GM12892 (cell line): ENCODE measurements at regions not wholly inside any gene's neighbourhood (a gene's known extent, or its start where the extent isn't known, plus 50 kb on each side); places are given as distances from the start of the nearest gene placed in this dataset.
"Not testable (repeated sequence)": the region's sequence is repeated elsewhere in the genome, so short reads cannot be mapped to it uniquely, and the experiment has no call there.

Experiments
- DNase-seq: peaks from one replicate; pipeline ENCODE4 v3.0.0; 2011; ENCODE audit not compliant: insufficient read length
- FAIRE-seq: peaks from 2 replicates; lab custom pipeline; 2011; peaks lifted over from hg19 to GRCh38; lab: Jason Lieb, UNC
- POLR2A ChIP-seq: IDR thresholded peaks from 2 replicates; pipeline ENCODE4 v1.6.1; 2011; ENCODE audit warnings: low read depth, low read length, control low read depth
- POLR2AphosphoS5 ChIP-seq: IDR thresholded peaks from 2 replicates; pipeline ENCODE4 v1.6.1; 2011; ENCODE audit warnings: low read depth, low read length, control low read depth
- TAF1 ChIP-seq: IDR thresholded peaks from 2 replicates; pipeline ENCODE4 v1.6.1; 2011; ENCODE audit warnings: low read depth, mild to moderate bottlenecking, control low read depth, low read length, borderline replicate concordance

DNA sequence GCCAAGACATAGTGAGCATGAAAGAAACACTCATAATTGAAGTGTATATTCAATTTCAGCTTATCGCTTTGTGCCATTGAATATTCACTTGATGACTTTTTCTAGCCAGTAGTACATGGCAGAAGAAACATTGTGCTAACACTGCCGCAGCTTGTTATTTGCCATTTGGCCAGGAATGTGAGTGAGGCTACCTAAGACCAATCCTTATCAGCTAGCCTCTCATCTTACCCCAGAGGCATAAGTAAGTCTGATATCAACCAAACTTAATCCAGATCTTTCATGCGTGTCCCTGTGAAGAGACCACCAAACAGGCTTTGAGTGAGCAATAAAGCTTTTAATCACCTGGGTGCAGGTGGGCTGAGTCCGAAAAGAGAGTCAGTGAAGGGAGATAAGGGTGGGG, 586.0 kb upstream of the MBL2 start:
- no peak for TF ChIP-seq POLR2AphosphoS5
- no peak for TF ChIP-seq TAF1
- no peak for TF ChIP-seq POLR2A
- no peak for DNase-seq
- FAIRE-seq, result no peak

DNA sequence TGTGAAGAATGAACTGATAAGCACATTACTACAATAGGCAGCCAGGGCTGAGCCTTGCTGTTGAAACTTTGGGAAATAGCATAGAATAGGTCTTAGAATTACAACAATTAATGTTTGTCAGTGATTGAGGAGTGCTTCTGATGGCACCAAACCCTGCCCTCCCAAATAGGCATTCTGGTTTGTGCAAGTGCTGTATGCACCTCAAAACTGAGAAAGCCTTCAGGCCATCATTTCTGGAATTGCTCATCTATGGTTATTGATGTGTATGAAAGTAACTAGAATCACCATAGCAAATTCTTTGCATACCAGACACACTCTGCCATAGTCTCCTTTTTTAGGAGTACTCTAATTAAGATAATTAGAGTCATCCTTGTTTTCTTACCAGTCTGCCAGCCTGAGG, 585.0 kb upstream of the MBL2 start:
- FAIRE-seq, result no peak
- DNase-seq, result no peak
- TF ChIP-seq POLR2AphosphoS5, result no peak
- no peak for TF ChIP-seq TAF1
- no peak for TF ChIP-seq POLR2A

DNA sequence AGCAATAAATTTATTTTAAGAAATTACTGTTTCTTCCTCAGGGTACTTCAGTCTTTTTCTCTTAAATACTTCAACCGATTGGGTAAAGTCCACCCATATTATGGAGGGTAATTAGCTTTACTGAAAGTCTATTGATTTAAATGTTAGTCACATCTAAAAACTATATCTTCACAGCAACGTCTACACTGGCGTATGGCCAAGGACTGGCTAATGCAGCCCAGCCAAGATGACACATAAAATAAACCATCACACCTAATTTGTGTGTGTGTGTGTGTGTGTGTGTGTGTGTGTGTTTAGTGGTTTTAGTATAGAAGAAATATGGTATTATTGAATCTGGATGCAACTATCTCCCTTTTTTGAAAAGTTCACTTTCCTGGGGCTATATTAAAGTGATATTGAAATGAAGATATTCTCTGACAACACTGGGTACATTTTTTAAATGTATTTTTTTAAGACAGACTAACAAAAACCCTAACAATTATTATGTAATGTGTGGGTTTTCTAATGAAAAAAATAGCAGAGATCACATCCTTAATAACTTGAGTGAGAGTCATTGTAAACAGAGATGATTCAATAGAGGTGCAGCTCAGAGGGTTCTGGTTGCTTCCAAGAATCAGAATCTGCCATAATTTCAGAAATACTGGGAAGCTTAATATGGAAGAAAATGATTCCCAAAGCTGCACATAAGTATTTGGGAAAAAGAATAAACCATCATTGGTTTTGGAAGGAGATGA, 584.2 kb upstream of the MBL2 start:
- FAIRE-seq (no peak), DNase-seq (no peak)
- TF ChIP-seq POLR2AphosphoS5 (no peak), POLR2A (no peak), TAF1 (no peak)

DNA sequence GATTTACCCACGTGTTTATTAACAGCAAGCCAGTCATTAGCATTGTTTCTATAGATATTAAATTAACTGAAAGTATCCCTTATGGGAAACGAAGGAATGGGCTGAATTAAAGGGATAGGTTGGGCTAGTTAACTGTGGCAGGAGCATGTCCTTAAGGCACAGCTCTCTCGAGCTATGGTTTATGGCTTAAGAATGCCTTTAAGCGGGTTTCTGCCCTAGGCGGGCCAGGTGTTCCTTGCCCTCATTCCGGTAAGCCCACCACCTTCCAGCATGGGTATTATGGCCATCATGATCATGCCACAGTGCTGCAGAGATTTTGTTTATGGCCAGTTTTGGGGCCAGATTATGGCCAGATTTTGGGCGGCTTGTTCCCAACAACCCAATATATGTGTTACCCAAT, 569.9 kb upstream of the MBL2 start:
- not testable (repeated sequence) for DNase-seq, FAIRE-seq

DNA sequence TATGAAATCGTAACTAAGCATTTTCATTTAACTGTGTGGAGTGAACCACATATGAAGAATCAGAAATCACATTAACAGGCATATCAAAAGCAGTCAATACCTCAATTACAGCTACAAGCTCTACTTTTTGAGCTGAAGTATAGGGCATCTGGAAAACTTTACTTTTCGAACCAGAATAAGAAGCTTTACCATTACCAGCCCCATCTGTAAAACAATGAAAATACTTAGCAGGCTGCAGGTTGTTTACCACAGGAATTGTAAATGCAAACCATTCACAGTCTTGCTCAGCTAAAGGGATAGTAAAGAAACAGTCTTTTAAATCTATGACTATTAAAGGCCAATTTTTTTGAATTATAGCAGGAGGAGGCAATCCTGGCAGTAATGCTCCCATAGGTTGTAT, 565.6 kb upstream of the MBL2 start:
- not testable (repeated sequence) for FAIRE-seq, DNase-seq

DNA sequence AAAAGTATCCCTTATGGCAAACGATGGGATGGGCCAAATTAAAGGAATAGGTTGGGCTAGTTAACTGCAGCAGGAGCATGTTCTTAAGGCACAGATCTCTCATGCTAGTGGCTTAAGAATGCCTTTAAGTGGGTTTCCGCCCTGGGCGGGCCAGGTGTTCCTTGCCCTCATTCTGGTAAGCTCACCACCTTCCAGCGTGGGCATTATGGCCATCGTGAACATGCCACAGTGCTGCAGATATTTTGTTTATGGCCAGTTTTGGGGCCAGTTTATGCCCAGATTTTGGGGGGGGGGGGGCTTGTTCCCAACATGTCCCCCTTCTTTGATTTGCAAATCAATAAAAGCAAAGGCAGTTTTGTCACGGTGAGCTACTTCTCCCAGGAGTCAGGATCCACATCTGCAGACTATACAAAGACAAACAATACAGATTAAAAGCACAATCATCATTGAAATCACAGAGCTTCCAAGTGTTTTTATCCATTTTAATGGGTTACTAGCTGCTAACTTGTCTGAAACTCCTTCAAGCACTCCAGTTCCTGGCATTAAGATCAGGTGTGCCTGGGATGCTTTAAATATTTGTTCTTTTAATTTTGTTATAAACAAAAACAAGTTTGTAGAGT, 563.3 kb upstream of the MBL2 start:
- not testable (repeated sequence) for FAIRE-seq, DNase-seq

DNA sequence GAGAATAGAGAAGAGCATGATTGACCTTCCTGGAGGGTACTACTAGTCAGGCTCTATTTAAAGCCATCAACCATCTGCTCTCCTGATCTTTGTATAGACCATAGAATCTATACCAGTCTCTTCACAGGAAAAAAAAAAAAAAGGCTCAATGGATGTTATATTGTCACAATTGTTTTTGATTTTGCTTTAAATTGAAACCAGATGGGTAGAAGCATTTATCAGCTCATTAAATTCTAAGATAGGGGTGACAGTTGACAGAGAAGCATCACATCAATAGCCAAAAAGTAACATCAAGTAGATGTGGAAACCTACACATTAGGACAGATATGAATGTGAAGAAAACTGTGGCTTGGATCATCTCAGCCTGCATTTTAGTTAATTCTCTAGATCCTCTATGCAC, 558.9 kb upstream of the MBL2 start:
- no peak for FAIRE-seq
- TF ChIP-seq POLR2A, result no peak
- TF ChIP-seq POLR2AphosphoS5, result no peak
- no peak for TF ChIP-seq TAF1

DNA sequence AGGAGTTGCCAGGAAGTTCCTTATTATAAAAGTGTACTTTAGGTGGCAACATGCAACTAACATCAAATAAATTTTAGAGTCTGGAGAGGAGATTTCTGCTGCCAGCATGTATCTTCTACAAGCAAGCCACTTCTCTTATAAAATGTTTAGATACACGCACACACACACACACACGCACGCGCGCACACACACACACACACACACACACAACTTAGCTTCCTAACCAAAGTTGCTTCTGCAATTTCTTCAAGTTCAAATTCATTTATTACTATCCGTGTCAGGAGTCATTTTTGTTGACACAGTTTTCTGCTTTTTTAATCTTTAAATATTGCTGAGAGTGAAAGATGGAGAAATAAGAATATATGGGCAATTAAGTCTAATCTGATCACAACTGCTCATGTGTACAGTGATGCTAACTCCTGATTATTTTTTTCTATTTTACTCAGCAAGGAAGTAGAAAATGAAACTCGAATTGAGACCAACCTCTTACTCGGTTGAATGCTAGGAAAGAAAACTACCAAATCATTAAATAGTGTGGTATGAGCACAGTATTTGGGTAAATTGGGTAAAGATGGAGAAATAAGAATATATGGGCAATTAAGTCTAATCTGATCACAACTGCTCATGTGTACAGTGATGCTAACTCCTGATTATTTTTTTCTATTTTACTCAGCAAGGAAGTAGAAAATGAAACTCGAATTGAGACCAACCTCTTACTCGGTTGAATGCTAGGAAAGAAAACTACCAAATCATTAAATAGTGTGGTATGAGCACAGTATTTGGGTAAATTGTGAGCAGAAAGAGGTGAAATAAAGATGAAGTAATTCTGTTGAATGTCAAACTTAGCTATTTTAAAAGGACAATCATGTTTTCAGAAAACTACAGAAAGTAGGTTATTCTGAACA, 554.1 kb upstream of the MBL2 start:
- FAIRE-seq, DNase-seq: not testable (repeated sequence)

More for the DNA sequence above, 558.9 kb upstream of the MBL2 start:
- DNase-seq, result no peak

DNA sequence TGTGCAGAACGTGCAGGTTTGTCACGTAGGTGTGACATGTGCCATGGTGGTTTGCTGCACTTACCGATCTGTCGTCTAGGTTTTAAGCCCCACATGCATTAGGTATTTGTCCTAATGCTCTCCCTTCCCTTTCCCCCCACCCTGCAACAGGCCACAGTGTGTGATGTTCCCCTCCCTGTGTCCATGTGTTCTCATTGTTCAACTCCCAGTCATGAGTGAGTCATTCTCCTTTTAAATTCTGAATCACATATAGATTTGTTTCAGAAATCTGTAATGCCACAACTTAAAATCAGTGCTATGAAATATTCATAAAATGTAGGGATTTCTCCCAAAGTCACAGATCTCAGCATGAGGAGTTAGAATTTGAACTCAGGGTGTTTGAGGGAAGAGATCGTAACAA, 552.5 kb upstream of the MBL2 start:
- no peak for TF ChIP-seq POLR2AphosphoS5
- no peak for TF ChIP-seq TAF1
- TF ChIP-seq POLR2A, result no peak
- FAIRE-seq, result no peak

DNA sequence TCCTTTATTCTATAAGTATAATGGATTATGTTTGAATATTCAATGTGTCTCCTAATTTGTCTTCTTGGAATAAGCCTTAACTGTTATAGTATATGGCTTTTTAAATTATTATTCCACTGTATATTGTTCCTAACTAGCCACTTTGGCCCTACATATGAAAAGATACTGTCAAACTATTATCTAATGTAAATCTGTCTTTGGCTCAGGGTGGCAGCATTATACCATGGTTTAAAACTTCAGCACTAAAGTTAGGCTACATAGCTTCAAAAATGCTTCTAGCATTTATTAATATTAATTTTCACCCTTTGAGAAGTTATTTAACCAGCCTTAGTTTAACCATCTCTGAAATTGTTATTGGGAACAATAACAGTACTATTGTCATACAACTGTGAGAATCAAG, 543.1 kb upstream of the MBL2 start:
- no peak for TF ChIP-seq TAF1
- no peak for TF ChIP-seq POLR2A
- TF ChIP-seq POLR2AphosphoS5, result no peak
- DNase-seq, result no peak
- no peak for FAIRE-seq

More for the DNA sequence above, 552.5 kb upstream of the MBL2 start:
- DNase-seq, result no peak

DNA sequence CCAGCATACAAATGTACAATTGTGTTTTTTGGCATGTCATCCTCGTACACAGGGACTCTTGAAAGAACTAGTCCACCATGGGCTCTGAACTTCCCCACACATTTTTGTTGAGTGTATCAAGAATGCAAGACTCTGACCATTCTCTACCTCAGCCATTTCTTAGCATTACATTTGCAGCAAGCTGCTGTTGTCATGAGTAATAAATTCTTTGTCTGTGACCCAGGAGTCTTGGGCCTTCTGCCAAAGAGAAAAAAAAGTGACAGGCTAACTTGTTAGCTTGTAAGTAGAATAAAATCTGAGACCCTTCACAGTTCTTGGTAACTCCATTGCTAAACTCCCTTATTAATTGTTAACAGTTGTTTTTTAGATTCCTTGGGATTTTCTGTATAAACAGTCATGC, 542.3 kb upstream of the MBL2 start:
- no peak for TF ChIP-seq TAF1
- no peak for TF ChIP-seq POLR2A
- no peak for TF ChIP-seq POLR2AphosphoS5

DNA sequence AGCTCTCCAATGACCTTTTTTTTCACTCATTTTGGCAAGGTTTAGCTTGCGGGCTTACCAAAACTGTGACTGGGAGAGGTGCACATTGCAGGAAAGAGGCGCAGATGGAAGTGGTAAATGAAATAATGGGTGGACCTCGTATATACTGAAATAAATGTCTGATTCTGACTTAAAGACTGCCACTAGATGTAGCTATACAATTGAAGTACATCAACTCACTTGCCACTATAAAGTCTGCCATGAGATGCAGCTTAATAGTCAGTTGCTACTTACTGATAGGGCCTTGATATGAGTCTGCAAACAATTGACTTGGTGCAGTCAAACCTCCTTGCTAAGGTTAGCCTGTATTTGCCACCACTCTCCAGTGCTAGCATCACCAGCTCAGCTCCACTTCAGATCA, 525.9 kb upstream of the MBL2 start:
- FAIRE-seq (peak; percentile 36), DNase-seq (no peak)
- no peak for TF ChIP-seq POLR2AphosphoS5
- TF ChIP-seq POLR2A, result no peak
- TF ChIP-seq TAF1, result no peak

More for the DNA sequence above, 542.3 kb upstream of the MBL2 start:
- FAIRE-seq (no peak), DNase-seq (no peak)
